ENCODE measurements at regions not wholly inside any gene's neighbourhood (a gene's known extent, or its start where the extent isn't known, plus 50 kb on each side); places are given as distances from the start of the nearest gene placed in this dataset.
A peak's percentile ranks its signal among the peaks of the same experiment; 100 is the strongest.

- TF ChIP-seq SMC3 (IDR thresholded peaks at IDR 0.05; ENCODE audit: low read length) (no peak), FOXO4 (CRISPR knock-in tag; conservative IDR thresholded peaks at IDR 0.05) (peak; percentile 87; the same call in 1 of the 2 replicates), HNRNPUL1 (IDR thresholded peaks at IDR 0.05; ENCODE audit: low read depth, low read length) (no peak), UBTF (CRISPR knock-in tag; IDR thresholded peaks at IDR 0.05) (peak; percentile 40; the same call in 1 of the 2 replicates), EED (CRISPR knock-in tag; IDR thresholded peaks at IDR 0.05) (no peak), SALL1 (CRISPR knock-in tag; IDR thresholded peaks at IDR 0.05) (peak; percentile 58; the same call in 1 of the 2 replicates), TEAD3 (CRISPR knock-in tag; optimal IDR thresholded peaks at IDR 0.05; ENCODE audit: borderline replicate concordance) (peak; percentile 16), SMARCC2 (IDR thresholded peaks at IDR 0.05) (no peak), ZBTB21 (CRISPR knock-in tag; IDR thresholded peaks at IDR 0.05) (no peak), ZNF75D (CRISPR knock-in tag; IDR thresholded peaks at IDR 0.05; ENCODE audit: borderline replicate concordance) (no peak), ZNF280B (CRISPR knock-in tag; IDR thresholded peaks at IDR 0.05; ENCODE audit: borderline replicate concordance) (peak; percentile 88; the same call in 1 of the 2 replicates)
- TF ChIP-seq, protein P1, sequence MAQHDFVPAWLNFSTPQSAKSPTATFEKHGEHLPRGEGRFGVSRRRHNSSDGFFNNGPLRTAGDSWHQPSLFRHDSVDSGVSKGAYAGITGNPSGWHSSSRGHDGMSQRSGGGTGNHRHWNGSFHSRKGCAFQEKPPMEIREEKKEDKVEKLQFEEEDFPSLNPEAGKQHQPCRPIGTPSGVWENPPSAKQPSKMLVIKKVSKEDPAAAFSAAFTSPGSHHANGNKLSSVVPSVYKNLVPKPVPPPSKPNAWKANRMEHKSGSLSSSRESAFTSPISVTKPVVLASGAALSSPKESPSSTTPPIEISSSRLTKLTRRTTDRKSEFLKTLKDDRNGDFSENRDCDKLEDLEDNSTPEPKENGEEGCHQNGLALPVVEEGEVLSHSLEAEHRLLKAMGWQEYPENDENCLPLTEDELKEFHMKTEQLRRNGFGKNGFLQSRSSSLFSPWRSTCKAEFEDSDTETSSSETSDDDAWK (CRISPR knock-in tag; IDR thresholded peaks at IDR 0.05) = no peak
- TF ChIP-seq, protein P2, sequence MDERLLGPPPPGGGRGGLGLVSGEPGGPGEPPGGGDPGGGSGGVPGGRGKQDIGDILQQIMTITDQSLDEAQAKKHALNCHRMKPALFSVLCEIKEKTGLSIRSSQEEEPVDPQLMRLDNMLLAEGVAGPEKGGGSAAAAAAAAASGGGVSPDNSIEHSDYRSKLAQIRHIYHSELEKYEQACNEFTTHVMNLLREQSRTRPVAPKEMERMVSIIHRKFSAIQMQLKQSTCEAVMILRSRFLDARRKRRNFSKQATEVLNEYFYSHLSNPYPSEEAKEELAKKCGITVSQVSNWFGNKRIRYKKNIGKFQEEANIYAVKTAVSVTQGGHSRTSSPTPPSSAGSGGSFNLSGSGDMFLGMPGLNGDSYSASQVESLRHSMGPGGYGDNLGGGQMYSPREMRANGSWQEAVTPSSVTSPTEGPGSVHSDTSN (CRISPR knock-in tag; IDR thresholded peaks at IDR 0.05) = no peak
- TF ChIP-seq, protein P3, sequence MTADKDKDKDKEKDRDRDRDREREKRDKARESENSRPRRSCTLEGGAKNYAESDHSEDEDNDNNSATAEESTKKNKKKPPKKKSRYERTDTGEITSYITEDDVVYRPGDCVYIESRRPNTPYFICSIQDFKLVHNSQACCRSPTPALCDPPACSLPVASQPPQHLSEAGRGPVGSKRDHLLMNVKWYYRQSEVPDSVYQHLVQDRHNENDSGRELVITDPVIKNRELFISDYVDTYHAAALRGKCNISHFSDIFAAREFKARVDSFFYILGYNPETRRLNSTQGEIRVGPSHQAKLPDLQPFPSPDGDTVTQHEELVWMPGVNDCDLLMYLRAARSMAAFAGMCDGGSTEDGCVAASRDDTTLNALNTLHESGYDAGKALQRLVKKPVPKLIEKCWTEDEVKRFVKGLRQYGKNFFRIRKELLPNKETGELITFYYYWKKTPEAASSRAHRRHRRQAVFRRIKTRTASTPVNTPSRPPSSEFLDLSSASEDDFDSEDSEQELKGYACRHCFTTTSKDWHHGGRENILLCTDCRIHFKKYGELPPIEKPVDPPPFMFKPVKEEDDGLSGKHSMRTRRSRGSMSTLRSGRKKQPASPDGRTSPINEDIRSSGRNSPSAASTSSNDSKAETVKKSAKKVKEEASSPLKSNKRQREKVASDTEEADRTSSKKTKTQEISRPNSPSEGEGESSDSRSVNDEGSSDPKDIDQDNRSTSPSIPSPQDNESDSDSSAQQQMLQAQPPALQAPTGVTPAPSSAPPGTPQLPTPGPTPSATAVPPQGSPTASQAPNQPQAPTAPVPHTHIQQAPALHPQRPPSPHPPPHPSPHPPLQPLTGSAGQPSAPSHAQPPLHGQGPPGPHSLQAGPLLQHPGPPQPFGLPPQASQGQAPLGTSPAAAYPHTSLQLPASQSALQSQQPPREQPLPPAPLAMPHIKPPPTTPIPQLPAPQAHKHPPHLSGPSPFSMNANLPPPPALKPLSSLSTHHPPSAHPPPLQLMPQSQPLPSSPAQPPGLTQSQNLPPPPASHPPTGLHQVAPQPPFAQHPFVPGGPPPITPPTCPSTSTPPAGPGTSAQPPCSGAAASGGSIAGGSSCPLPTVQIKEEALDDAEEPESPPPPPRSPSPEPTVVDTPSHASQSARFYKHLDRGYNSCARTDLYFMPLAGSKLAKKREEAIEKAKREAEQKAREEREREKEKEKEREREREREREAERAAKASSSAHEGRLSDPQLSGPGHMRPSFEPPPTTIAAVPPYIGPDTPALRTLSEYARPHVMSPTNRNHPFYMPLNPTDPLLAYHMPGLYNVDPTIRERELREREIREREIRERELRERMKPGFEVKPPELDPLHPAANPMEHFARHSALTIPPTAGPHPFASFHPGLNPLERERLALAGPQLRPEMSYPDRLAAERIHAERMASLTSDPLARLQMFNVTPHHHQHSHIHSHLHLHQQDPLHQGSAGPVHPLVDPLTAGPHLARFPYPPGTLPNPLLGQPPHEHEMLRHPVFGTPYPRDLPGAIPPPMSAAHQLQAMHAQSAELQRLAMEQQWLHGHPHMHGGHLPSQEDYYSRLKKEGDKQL (CRISPR knock-in tag; IDR thresholded peaks at IDR 0.05; ENCODE audit: low read depth) = no peak
Observed at GRCh38 chr20:1827974-1828785, 67.0 kb upstream of the SIRPA start (continued).

Measured in HepG2 (cell line).